SKM-1 treated with dmso at 0.1 percent for 144 hours (cell line): ENCODE measurements at regions not wholly inside any gene's neighbourhood (a gene's known extent, or its start where the extent isn't known, plus 50 kb on each side); places are given as distances from the start of the nearest gene placed in this dataset.
"Not testable (repeated sequence)": the region's sequence is repeated elsewhere in the genome, so short reads cannot be mapped to it uniquely, and the experiment has no call there.

Source experiments
- DNase-seq: peaks from one replicate; lab custom pipeline; 2025; ENCODE audit not compliant: unreplicated experiment; lab: John Stamatoyannopoulos, UW

DNA sequence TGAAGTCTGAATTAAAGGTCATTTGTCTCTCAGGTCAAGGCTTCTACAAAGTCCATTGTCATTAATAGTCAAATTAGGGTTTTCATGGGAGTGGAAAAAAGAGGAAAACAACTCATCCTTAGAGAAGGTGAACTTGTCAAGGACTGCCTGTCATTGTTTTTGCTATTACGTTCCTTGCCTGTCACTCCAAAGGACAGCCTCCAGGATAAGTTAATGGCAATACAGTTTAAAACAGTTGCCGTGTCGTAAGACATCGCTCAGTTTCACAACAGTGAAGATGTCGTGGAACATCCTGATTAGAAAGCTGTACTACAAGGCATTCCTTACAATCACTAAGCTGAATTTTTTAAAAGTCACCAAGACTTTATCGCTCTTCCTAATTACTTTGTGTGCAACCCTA lies 466.8 kb upstream of the SMIM31 start:
- no peak for DNase-seq

DNA sequence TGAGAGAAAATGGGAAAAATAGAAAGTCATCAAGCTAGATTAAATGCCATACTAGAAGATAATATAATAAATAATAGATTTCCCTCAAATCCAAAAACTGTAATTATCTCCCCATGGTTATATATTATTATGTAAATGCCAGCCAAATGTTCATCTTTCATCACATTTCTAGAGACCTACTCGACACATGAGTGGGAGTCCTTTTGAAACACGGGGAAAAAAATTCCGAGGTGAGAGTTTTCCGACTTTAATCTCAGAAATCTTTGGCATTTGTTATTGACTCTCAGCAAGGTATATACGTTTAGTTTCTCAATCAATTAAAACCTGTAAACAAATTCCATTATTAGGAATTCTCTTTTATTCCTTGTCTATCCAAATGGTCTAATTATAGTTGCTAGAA lies 465.4 kb upstream of the SMIM31 start:
- no peak for DNase-seq

DNA sequence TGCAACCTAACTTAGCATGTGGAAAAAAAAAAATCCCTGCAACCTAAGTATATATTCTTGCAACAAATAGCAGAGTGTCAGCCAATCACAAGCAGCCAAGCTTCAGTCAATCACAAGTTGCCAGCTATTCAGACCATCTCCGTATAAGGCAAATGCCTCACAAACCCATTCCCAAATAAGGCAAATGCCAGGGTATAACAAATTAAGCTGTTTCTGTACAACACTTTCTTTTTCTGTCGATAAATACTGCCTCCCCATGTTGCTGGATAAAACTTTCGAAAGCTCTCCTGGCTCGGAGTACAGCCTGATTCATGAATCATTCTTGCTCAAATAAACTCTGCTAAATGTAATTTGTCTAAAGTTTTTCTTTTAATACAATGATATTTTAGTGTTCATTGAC lies 460.7 kb upstream of the SMIM31 start:
- DNase-seq: no peak

DNA sequence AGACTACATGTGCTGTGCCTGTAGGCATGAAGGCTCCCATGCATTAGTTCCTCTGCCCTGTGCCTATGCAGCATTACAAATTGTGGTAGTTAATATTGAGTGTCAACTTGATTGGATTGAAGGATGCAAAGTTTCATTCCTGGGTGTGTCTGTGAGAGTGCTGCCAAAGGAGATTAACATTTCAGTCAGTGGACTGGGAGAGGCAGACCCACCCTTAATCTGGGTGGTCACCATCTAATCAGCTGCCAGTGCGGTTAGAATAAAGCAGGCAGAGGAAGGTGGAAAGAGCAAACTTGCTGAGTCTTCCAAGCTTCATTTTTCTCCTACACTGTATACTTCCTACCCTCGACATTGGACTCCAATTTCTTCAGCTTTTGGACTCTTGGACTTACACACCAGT lies 460.2 kb upstream of the SMIM31 start:
- no peak for DNase-seq

DNA sequence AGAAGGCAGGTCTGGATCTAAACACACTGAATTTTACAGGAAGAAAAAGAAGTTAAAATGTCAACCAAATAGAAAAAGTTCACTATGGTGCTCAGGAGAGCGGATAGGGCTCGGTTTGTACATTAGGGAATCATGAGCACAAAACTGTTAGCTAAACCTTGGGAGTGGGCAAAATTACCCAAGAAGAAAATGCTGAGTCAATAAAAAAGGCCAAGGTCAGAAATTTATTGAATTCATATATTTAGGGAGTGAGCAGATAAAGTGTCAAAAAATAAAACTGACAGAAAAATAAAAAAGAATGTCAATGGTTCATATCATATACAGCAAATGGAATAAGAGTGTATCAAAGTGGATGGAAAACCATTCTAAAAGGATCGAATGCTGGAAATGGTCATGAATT lies 452.5 kb upstream of the SMIM31 start:
- no peak for DNase-seq

DNA sequence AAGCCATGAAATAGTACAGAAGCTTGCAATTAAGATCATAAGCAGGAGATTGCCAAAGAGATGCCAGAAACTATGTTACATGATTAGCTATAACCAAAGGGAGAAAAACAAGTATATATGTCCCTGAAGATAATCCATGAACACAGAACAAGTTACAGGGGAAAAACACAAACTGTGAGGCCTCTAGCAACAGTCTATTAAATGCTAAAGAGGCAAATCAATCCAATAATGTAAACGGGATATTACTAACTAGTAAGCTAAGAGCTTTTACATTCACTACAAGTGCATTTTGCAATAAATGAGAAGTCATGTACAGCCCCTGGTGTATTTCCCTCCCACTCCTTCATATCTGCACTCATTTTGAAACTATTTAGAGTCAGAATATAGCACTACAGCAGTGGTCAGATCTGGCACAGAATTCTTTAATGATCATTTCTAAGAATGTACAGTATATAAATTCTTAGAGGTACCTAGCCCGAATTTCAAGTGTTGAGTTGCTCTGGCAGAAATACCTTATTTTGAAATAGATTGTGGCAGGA lies 449.8 kb upstream of the SMIM31 start:
- DNase-seq: no peak

DNA sequence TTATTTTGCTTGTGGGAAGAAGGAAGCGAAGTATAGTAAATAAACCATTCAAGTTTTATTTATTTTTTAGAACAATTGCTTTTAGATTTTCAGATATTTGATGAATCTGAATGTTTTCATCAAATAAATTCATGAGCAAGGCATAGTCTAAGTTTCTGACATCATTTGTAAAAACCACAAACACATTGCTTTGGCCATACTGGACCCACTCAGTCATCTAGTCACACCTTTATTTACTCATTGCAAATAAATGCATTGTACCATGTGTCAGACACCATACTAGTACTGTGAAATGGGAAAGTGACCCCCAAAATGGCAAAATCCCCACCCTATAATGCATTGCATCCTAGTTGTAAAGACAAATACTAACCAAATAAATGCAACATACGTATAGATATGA lies 449.1 kb upstream of the SMIM31 start:
- no peak for DNase-seq

DNA sequence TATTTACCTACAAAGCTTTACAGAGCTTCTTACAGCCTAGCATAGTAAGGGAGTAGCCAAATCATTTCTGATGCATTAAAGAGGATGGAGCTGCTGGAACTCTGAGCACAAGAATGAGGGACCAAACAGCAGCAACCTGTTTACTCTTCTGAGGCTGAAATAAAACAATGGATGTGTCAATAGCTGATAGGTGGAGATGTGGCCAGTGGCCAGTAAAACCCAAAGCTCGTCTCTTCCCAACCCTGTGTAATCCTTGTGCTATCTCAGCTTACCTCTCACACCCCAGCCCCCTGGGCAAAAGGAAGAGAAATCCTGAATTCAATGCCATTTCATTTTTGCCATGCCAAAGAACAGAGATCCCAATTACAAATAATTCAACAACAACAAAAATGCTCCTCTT lies 446.7 kb upstream of the SMIM31 start:
- no peak for DNase-seq

DNA sequence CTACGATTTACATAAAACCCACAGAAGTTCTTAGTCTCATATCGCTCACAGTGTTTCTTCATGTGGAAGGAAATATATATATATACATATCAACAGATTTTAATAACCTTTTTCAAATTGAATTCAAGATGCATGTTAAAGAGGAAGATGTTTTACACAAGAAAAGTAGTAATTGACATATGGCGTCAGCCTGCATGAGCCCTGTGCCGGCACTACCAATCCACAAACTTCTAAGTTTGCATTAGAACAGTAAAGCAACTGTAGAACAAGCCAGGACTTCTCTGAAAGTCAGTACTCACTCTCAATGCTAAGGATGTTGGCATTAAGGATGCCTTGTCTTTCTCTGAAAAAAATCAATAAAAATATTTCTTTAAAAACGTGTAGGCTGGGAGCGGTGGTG lies 441.3 kb upstream of the SMIM31 start:
- no peak for DNase-seq

DNA sequence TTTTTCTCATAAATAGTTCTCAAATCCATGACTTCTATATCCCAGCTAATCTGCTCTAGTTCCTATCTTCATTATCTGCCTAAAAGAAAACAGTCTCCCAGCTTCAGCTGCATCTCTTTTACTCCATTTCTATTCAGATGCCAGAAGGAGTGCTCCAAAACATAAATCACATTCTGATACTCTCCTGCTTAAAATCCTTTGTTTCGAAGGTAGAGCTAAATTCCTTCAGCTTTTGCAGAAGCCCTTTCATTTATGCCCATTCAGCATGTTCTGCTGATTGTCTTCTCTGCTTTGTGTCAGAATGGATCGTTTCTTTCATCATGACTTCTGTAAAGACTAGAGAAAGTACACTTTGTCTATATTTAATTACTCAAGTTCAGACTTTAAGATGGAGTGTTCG lies 440.1 kb upstream of the SMIM31 start:
- DNase-seq: no peak

DNA sequence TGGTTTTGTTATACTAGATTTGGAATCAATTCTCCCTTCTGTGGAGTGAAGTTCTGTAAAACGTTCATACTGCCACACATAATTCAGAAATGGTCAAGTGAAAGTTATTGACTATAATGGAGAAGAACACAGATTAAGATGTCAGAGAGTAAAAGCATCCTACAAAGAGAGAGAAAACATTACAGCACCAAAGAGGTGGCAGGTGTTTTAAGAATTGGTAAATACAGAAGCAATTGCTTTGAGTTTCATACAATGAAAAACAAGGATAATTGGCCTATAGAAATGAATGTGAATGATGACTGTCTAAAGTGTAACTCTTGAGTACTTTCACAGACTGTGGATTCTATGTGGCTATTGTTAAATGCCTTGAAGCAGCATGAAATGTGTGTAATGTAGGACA lies 435.6 kb upstream of the SMIM31 start:
- DNase-seq: no peak

DNA sequence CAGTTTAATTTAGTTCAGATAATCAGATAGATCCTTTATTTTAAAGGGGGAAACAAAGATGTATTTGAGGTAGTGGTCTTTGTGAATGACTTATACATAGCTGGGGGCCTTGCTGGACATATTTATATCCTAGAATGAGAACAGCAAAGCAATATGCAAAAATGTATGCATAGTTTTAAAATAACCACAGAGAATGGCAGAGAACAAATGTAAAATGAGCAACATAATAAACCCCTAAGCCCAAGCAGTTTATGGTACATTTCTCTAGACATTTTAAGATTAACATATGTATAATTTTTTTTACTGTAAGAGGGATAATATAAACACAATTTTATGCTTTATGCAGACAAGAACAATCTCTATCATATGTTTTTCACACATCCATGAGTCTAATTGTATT lies 434.2 kb upstream of the SMIM31 start:
- DNase-seq: no peak

DNA sequence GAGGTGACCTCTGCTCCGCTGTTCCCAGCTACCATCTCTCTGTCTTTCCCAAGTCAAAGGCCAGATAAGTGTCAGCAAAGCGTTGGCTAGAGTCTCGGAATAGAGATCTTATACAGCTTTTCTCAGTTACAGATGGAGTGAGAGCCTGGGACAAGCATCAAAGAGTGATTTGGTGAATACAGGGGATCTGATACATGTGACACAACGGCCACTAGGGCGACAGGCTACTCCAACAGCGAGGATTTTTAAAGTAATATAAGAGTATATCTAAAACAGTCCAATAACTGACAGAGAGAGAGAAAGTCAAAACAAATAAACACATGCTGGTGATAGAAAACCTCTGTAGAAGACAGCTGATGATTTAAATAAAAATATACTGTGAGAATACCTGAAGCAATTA lies 433.1 kb upstream of the SMIM31 start:
- DNase-seq: no peak

DNA sequence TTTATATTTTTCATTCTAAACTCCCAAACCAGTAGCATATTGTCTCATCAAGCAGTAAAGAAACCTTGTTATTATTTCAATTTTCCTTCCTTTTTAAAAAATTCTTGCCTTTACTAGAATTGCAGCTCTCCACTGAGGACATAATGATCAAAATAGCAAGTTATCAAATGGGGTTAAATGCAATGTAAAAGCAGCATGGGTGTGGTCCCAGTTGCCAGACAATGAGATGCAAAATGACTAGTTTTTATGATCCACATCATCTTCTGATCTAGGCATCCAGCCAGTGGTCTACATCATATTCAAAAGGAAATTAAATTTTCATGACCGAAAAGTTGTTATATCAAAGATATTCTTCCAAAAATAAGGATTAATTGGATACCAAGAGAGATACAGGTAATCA lies 427.9 kb upstream of the SMIM31 start:
- no peak for DNase-seq

DNA sequence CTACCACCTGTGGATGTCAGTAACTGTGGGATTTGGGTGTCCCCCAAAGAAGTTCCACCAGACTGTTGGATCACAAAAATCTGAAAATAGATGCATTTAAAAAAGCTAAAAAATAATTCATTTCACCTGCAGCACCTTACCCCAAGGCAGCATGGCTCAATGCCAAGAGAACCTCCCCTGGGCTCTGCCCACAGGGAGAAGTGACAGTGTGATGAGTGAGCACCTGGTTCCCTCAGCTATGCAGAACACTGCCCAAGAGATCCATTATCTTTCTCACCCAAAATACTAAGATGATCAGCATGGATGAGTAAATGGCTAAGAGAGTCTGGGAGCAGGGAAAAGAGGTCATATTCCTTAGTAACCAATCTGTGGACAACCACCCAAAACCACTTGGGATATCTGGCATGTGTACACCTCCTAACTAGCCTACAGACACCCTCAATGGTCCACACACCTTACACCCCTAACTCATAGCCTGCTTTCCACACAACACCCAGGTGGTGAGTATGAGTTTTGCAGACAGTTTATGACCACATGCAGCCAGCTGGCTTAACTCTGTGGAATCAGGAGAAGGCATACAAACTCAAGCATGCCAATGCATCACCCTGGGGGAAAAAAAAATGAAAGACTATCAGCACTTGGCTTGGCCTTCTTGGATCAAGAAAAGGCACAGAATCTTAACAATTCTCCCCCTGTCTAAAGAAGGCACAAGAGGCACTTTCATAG lies 416.5 kb upstream of the SMIM31 start:
- no peak for DNase-seq

DNA sequence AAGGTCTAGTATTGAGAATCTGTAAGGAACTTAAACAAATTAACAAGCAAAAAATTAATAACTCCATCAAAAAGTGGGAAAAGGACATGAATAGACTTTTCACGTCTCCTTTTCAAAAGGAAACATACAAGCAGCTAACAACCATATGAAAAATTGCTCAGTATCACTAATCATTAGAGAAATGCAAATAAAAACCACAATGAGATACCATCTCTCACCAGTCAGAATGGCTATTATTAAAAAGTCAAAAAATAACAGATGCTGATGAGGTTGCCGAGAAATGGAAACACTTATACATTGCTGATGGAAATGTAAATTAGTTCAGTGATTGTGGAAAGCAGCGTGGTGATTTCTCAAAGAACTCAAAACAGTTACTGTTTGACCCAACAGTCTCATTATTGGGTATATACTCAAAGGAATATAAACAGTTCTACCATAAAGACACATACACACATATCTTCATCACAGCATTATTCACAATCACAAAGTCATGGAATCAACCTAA lies 410.4 kb upstream of the SMIM31 start:
- no peak for DNase-seq

DNA sequence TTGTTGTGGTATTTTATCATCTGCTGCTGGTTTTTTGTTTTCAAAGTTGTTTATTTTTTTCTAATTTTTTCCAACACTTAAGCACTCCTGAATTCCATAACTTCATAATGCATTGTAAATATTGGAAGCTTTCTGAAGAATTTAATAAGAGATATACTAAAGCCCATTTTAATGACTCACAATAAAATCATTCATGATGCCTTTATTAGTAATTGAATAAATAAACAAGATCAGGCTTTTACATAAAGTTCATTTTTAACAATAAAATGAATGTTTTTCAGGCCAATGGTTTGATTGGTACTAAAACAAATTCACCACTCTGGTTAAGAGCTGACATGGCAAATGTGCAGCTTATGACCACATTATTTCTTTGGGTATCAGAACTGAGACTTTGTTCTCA lies 408.2 kb upstream of the SMIM31 start:
- DNase-seq: no peak

DNA sequence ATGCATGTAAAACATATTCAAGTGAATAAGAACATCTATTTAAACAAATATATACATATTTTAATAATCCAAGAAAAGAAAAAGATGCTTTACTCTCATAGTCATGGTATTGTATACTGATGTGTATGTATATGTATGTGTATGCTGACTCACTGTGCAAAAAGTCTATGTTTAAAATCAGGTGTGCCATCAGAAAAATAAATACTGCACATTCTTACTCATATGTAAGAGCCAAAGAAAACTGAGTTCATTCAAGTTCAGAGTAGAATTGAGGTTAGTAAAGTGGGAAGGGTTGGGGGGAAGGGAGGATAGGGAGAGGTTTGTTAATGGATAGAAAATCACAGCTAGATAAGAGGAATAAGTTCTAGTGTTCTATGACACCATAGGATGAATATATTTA lies 403.9 kb upstream of the SMIM31 start:
- no peak for DNase-seq

DNA sequence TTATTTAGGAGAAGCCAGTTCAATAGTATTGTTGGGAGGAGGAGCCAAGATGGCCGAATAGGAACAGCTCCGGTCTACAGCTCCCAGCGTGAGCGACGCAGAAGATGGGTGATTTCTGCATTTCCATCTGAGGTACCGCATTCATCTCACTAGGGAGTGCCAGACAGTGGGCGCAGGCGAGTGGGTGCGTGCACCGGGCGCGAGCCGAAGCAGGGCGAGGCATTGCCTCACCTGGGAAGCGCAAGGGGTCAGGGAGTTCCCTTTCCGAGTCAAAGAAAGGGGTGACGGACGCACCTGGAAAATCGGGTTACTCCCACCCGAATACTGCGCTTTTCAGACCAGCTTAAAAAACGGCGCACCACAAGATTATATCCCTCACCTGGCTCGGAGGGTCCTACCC lies 403.2 kb upstream of the SMIM31 start:
- DNase-seq: not testable (repeated sequence)

DNA sequence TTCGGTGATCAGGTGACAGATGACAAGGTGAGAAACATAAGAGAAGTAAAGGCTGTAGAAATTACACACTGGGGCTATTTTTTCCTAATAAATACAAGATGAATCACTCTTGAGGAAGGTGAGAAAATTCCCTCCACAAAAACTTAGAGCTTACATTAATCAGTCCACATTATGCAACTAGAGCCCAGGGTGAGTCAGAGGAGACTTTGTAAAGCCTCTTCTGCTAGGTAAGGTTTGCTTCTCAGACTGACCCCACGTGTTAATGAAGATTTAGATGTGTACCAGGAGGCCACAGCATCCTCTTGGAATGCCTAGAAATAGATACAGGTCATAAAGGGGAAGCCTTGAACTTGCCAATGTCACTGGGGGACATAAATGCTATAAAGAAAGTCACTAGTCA lies 396.0 kb upstream of the SMIM31 start:
- DNase-seq: no peak

DNA sequence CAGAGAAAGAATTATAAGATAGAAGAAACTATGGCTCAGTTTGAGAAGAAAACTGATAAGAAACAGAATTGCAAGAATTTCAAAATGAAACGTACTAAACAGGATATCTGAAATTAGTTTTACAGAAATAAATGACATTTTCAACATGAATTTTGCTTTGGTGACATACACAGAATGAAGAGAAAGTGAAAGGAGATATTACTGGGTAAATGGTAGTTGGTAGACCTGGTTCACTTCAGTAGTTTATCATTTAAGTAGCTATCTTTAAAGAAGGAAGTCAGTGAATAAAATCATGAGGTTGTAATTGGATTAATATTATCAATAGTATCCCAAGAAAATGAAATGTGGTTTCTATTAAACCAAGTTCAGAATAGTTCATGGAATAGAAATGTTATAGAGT lies 395.5 kb upstream of the SMIM31 start:
- no peak for DNase-seq

DNA sequence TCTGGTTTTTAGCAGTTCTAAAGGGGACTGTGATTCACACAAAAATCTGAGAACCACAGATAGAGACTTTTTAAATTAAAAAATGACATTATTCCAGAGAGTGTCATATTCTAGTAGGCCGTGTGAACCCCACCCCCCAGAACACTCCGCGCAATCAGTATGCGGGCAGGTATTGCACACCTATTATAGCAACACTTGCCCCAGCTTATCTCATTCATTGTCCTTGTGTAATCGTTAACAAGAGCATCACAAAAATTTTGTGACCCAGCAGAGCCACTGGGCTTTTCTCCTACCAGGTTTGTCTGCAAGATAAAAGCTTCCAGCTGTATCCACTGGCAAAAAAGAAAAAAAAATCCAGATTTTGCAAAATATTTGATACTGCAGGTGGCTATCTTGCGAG lies 394.1 kb upstream of the SMIM31 start:
- DNase-seq: no peak

DNA sequence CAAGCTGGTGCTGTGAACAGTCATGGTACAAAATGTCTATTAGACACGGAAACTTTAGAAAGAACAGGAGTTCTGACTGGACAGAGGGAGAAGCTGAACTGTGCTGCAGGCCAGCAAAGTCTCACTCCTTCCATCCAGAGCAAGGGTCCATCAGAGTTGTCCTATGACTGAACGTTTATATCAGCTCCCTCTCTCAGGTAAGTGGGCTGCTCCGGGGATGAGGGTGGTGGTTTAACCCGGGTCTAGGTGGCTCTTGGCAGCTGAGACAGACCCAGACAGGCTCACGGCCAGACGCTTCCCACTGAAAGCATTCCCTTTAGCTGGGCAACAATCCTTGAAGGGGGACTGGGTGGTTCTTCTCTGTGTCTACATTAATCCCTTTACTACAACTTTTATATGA lies 385.0 kb upstream of the SMIM31 start:
- DNase-seq: no peak
